ENCODE measurements at regions not wholly inside any gene's neighbourhood (a gene's known extent, or its start where the extent isn't known, plus 50 kb on each side); places are given as distances from the start of the nearest gene placed in this dataset.

GRCh38 chr7:149669121-149669818, 104.1 kb downstream of the ZNF467 start:
- no peak for TF ChIP-seq FOXP2 (optimal IDR thresholded peaks at IDR 0.05; ENCODE audit: borderline replicate concordance, extremely low read depth, extremely low read length, insufficient read depth)
- TF ChIP-seq POLR2AphosphoS5 (IDR thresholded peaks at IDR 0.05; ENCODE audit: low read depth, low read length): no peak
- TF ChIP-seq SIN3A (IDR thresholded peaks at IDR 0.05; ENCODE audit: borderline replicate concordance, insufficient read depth, low read length): no peak
- TF ChIP-seq TAF1 (IDR thresholded peaks at IDR 0.05; ENCODE audit: borderline replicate concordance, insufficient read depth, low read length): no peak
- TF ChIP-seq REST (IDR thresholded peaks at IDR 0.05; ENCODE audit: insufficient read depth in 1 of 2, low read depth in 2 of 2, low read length in 2 of 2): no peak

- TF ChIP-seq POLR2AphosphoS5 (IDR thresholded peaks at IDR 0.05; ENCODE audit: low read depth, low read length): no peak
- TF ChIP-seq FOXP2 (optimal IDR thresholded peaks at IDR 0.05; ENCODE audit: borderline replicate concordance, extremely low read depth, extremely low read length, insufficient read depth): no peak
- no peak for TF ChIP-seq TAF1 (IDR thresholded peaks at IDR 0.05; ENCODE audit: borderline replicate concordance, insufficient read depth, low read length)
- no peak for TF ChIP-seq REST (IDR thresholded peaks at IDR 0.05; ENCODE audit: insufficient read depth in 1 of 2, low read depth in 2 of 2, low read length in 2 of 2)
- no peak for TF ChIP-seq SIN3A (IDR thresholded peaks at IDR 0.05; ENCODE audit: borderline replicate concordance, insufficient read depth, low read length)
Measured at GRCh38 chr7:149666360-149666945, 106.9 kb downstream of the ZNF467 start.

GRCh38 chr7:149664666-149665065, 108.7 kb downstream of the ZNF467 start:
- TF ChIP-seq SIN3A (IDR thresholded peaks at IDR 0.05; ENCODE audit: borderline replicate concordance, insufficient read depth, low read length) (no peak), REST (IDR thresholded peaks at IDR 0.05; ENCODE audit: insufficient read depth in 1 of 2, low read depth in 2 of 2, low read length in 2 of 2) (no peak), TAF1 (IDR thresholded peaks at IDR 0.05; ENCODE audit: borderline replicate concordance, insufficient read depth, low read length) (no peak), FOXP2 (optimal IDR thresholded peaks at IDR 0.05; ENCODE audit: borderline replicate concordance, extremely low read depth, extremely low read length, insufficient read depth) (no peak), POLR2AphosphoS5 (IDR thresholded peaks at IDR 0.05; ENCODE audit: low read depth, low read length) (no peak)

- TF ChIP-seq FOXP2 (optimal IDR thresholded peaks at IDR 0.05; ENCODE audit: borderline replicate concordance, extremely low read depth, extremely low read length, insufficient read depth): no peak
- no peak for TF ChIP-seq POLR2AphosphoS5 (IDR thresholded peaks at IDR 0.05; ENCODE audit: low read depth, low read length)
- no peak for TF ChIP-seq TAF1 (IDR thresholded peaks at IDR 0.05; ENCODE audit: borderline replicate concordance, insufficient read depth, low read length)
- no peak for TF ChIP-seq SIN3A (IDR thresholded peaks at IDR 0.05; ENCODE audit: borderline replicate concordance, insufficient read depth, low read length)
- no peak for TF ChIP-seq REST (IDR thresholded peaks at IDR 0.05; ENCODE audit: insufficient read depth in 1 of 2, low read depth in 2 of 2, low read length in 2 of 2)
Measured at GRCh38 chr7:149664176-149664575, 109.2 kb downstream of the ZNF467 start.

Data from PFSK-1 (cell line).